HCT116 (cell line): ENCODE measurements at regions not wholly inside any gene's neighbourhood (a gene's known extent, or its start where the extent isn't known, plus 50 kb on each side); places are given as distances from the start of the nearest gene placed in this dataset.

Source experiments
- ATAC-seq: fragments of 200-7000 bp; cut with Tn5 transposase; 2 replicates; pipeline ENCODE4 v1.9.1; 2020; ENCODE audit warnings: mild to moderate bottlenecking, moderate library complexity
- BruUV-seq: library from RNA; stranded (reverse); fragments of 400-500 nt; replicated peaks from 2 replicates; lab custom pipeline; 2021; lab: Mats Ljungman, UMichigan
- CTCF ChIA-PET: fragments of 300-600 bp; sonication (Branson Sonifier 250); formaldehyde crosslinking; loops from one replicate; lab custom pipeline; 2021; ENCODE audit warnings: antibody characterized with exemption; lab: Charles Lee
- POLR2A ChIA-PET: fragments of 300-600, 350-600 bp; sonication (Branson Sonifier 250); formaldehyde crosslinking; loops from one replicate; lab custom pipeline; 2021; ENCODE audit warnings: antibody characterized with exemption; lab: Charles Lee
- RAD21 ChIA-PET, 2 experiments: fragments of 300-600 bp; sonication (Branson Sonifier 250); formaldehyde crosslinking; loops; one replicate each; lab custom pipeline; 2023; ENCODE audit warnings: low total read pairs in 2 of 2; ENCODE audit not compliant: uncharacterized antibody in 2 of 2, unreplicated experiment in 2 of 2, low non-redundant PET in 1 of 2; lab: Charles Lee
- DNase-seq: peaks from one replicate; pipeline ENCODE4 v3.0.0-alpha.2; 2010; ENCODE audit warnings: low read depth, low spot score
- H2AFZ ChIP-seq: fragments of 200-600 bp; shearing (Covaris generic), sonication (generic); 2 replicates; pipeline ENCODE4 v1.6.1; 2017; ENCODE audit warnings: low read depth, mixed run types, mixed read lengths, antibody characterized with exemption, low read length; ENCODE audit not compliant: poor library complexity, severe bottlenecking
- H3K27ac ChIP-seq: 2 replicates; pipeline ENCODE4 v1.5.1; 2012; ENCODE audit warnings: low read depth, low read length
- H3K27me3 ChIP-seq: fragments of 200-600 bp; sonication (generic); 2 replicates; pipeline ENCODE4 v1.6.1; 2016; ENCODE audit warnings: mixed run types, low read length, mixed read lengths; ENCODE audit not compliant: insufficient read depth
- H3K36me3 ChIP-seq, 2 experiments: fragments of 200-500 bp in 1 of 2; fragments of 200-600 bp in 1 of 2; sonication (Bioruptor generic) in 1 of 2; sonication (generic) in 1 of 2; 2 replicates each; pipeline versions ENCODE4 v1.5.1 to v1.6.1; 2014 to 2016; ENCODE audit warnings: low read length in 2 of 2, inconsistent platforms in 1 of 2, mixed read lengths in 1 of 2, mixed run types in 1 of 2; ENCODE audit not compliant: insufficient read depth in 2 of 2, control insufficient read depth in 1 of 2
- H3K4me1 ChIP-seq, 2 experiments: fragments of 200-600 bp in 1 of 2; sonication (generic) in 1 of 2; 2 replicates each; pipeline versions ENCODE4 v1.5.1 to v1.6.1; 2012 to 2017; ENCODE audit warnings: low read length in 2 of 2, inconsistent platforms in 1 of 2, mild to moderate bottlenecking in 1 of 2, mixed read lengths in 1 of 2, mixed run types in 1 of 2, moderate library complexity in 1 of 2; ENCODE audit not compliant: insufficient read depth in 2 of 2, control insufficient read depth in 1 of 2
- H3K4me2 ChIP-seq: fragments of 200-600 bp; sonication (generic); 2 replicates; pipeline ENCODE4 v1.6.1; 2017; ENCODE audit warnings: mixed run types, low read length, mixed read lengths
- H3K4me3 ChIP-seq, 2 experiments: fragments of 200-600 bp in 1 of 2; sonication (generic) in 1 of 2; replicated peaks in 1 of 2; 2 replicates each; pipeline ENCODE4 v1.5.1; 2011 to 2016; ENCODE audit warnings: low read length in 2 of 2, control low read depth in 1 of 2, low read depth in 1 of 2, mild to moderate bottlenecking in 1 of 2, mixed read lengths in 1 of 2, mixed run types in 1 of 2
- H3K79me2 ChIP-seq: fragments of 200-600 bp; sonication (generic); 2 replicates; pipeline ENCODE4 v1.6.1; 2017; ENCODE audit warnings: mild to moderate bottlenecking, mixed run types, low read length, moderate library complexity, mixed read lengths; ENCODE audit not compliant: insufficient read depth
- H3K9ac ChIP-seq: fragments of 200-600 bp; sonication (generic); 2 replicates; pipeline ENCODE4 v1.6.1; 2016; ENCODE audit warnings: low read length, mixed read lengths
- H3K9me2 ChIP-seq: fragments of 200-600 bp; sonication (generic), shearing (Covaris generic); 2 replicates; pipeline ENCODE4 v1.6.1; 2017; ENCODE audit warnings: mixed run types, mild to moderate bottlenecking, moderate library complexity; ENCODE audit not compliant: insufficient read depth
- H3K9me3 ChIP-seq, 2 experiments: fragments of 200-500 bp in 1 of 2; fragments of 200-600 bp in 1 of 2; sonication (Bioruptor generic) in 1 of 2; sonication (generic) in 1 of 2; 2 replicates each; pipeline ENCODE4 v1.6.1; 2014 to 2017; ENCODE audit warnings: low read length in 2 of 2, mixed read lengths in 2 of 2, inconsistent platforms in 1 of 2, low read depth in 1 of 2, mild to moderate bottlenecking in 1 of 2, mixed run types in 1 of 2, moderate library complexity in 1 of 2; ENCODE audit not compliant: control insufficient read depth in 1 of 2, insufficient read depth in 1 of 2
- H4K20me1 ChIP-seq: fragments of 200-600 bp; sonication (generic), shearing (Covaris generic); 2 replicates; pipeline ENCODE4 v1.6.1; 2017; ENCODE audit warnings: mixed run types, mild to moderate bottlenecking, moderate library complexity; ENCODE audit not compliant: insufficient read depth
- ELF1 ChIP-seq: IDR thresholded peaks from 2 replicates; pipeline ENCODE4 v1.6.1; 2012; ENCODE audit warnings: low read depth, borderline replicate concordance
- EZH2 ChIP-seq: fragments of 200-600 bp; sonication (generic); IDR thresholded peaks from 2 replicates; pipeline ENCODE4 v1.6.1; 2017; ENCODE audit warnings: antibody characterized with exemption, mixed run types
- EZH2phosphoT487 ChIP-seq: fragments of 200-600 bp; IDR thresholded peaks from 2 replicates; pipeline ENCODE4 v1.6.1; 2018; ENCODE audit warnings: antibody characterized with exemption, borderline replicate concordance
- JUND ChIP-seq: IDR thresholded peaks from 2 replicates; pipeline ENCODE4 v1.6.1; 2012
- POLR2A ChIP-seq: IDR thresholded peaks from 2 replicates; pipeline ENCODE4 v1.7.0; 2011; ENCODE audit warnings: borderline replicate concordance; ENCODE audit not compliant: insufficient read depth, insufficient read length; ENCODE audit errors: extremely low read depth
- RAD21 ChIP-seq: IDR thresholded peaks from 2 replicates; pipeline ENCODE4 v1.6.1; 2012; ENCODE audit warnings: low read depth, mild to moderate bottlenecking
- TCF7L2 ChIP-seq: IDR thresholded peaks from 2 replicates; pipeline ENCODE4 v1.7.0; 2011; ENCODE audit warnings: borderline replicate concordance, inconsistent platforms; ENCODE audit not compliant: insufficient read depth, insufficient read length; ENCODE audit errors: extremely low read depth
- YY1 ChIP-seq: IDR thresholded peaks from 2 replicates; pipeline ENCODE4 v1.6.1; 2011; ENCODE audit warnings: low read length, low read depth, moderate library complexity, mild to moderate bottlenecking; ENCODE audit not compliant: insufficient replicate concordance; ENCODE audit errors: extremely low read depth
- ZBTB33 ChIP-seq: IDR thresholded peaks from 2 replicates; pipeline ENCODE4 v1.6.1; 2011; ENCODE audit warnings: mild to moderate bottlenecking, low read length, moderate library complexity; ENCODE audit not compliant: insufficient replicate concordance; ENCODE audit errors: extremely low read depth
- ZNF274 ChIP-seq: fragments of 200-500 bp; sonication (Bioruptor generic); IDR thresholded peaks from 2 replicates; pipeline ENCODE4 v1.6.1; 2014; ENCODE audit warnings: mild to moderate bottlenecking, low read depth, low read length, inconsistent platforms
- intact Hi-C: fragments of 100-400 bp; cut with micrococcal nuclease; formaldehyde crosslinking; loops from 2 replicates; pipeline ENCODE4 v1.10.0; 2022

DNA sequence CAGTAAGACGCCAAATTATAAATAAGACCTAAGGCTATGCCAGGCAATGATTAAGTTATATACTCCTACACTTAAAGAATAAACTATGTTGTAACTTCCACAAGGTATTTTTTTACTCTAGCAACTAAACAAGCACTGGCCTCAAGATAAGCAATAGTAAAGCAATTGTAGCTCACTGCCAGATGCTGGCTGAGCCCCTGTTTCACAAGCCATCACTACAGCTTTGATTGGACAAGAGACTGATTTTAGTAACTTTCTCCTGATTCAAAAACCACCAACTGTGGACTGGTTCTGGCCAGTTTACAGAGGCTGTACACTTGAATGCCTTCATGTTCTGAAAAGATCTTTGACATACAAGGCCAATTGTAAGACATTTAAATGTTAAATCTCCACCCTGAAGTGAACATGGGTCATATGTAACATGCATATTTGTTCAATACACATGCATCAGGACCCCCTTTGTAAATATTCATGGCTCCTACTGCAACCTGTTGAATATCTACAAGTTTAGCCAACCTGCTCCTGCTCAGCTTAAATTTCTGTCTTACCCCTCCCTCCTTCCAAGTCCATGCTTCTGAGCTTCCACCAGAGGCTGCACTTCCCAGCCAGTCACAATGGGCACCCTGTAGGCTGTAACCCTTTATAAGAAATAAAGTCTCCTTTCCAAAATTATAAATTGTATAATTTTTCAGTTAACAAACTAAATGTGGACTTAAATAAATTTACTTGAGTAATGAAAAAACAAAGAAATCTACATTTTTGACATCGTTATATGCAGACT is 423.6 kb downstream of the ANKRD50 start:
- H3K36me3 ChIP-seq: no peaks in the 10 kb centered on the region
- H3K4me2 ChIP-seq: no peak overlapping the region
- no peaks in the 10 kb centered on the region for H3K27me3 ChIP-seq
- no peak overlapping the region for H3K27ac ChIP-seq
- ChIA-PET CTCF (interaction anchor here (1.0 kb wide), 1 partner anchor 34 kb away, joined by 5 read pairs; no protein-coding TSS in a partner anchor), RAD21 (no interaction called here), POLR2A (no interaction called here)
- ATAC-seq (no peak; the same call in 1 of the 2 replicates), DNase-seq (no peak)
- H3K9me2 ChIP-seq: no peaks in the 10 kb centered on the region
- no peak overlapping the region for H3K4me3 ChIP-seq
- H2AFZ ChIP-seq: no peak overlapping the region
- intact Hi-C loops: no loop called here
- no peaks in the 10 kb centered on the region for H4K20me1 ChIP-seq
- H3K9me3 ChIP-seq: no peaks in the 10 kb centered on the region
- H3K9ac ChIP-seq: no peak overlapping the region
- no peaks in the 10 kb centered on the region for H3K4me1 ChIP-seq
- no TSS peak for BruUV-seq
- no peaks in the 10 kb centered on the region for H3K79me2 ChIP-seq
- TF ChIP-seq ELF1 (no peak), RAD21 (no peak), ZBTB33 (no peak), POLR2A (no peak), YY1 (no peak), TCF7L2 (no peak), EZH2 (no peak), ZNF274 (no peak), JUND (no peak), EZH2phosphoT487 (no peak)
